SU-DHL-6 (cell line): ENCODE measurements at regions not wholly inside any gene's neighbourhood (a gene's known extent, or its start where the extent isn't known, plus 50 kb on each side); places are given as distances from the start of the nearest gene placed in this dataset.

Source experiments
- EZH2phosphoT487 ChIP-seq: fragments of 200-600 bp; sonication (generic), shearing (Covaris generic); conservative IDR thresholded peaks from 2 replicates; pipeline ENCODE4 v1.6.1; 2018; ENCODE audit warnings: mild to moderate bottlenecking, antibody characterized with exemption, low read length, moderate library complexity, mixed read lengths
- TF ChIP-seq, protein P1 (sequence below): fragments of 200-600 bp; sonication (generic); IDR thresholded peaks from one replicate; pipeline ENCODE4 v1.5.1; 2017; ENCODE audit warnings: antibody characterized with exemption, mild to moderate bottlenecking, low read length, moderate library complexity; ENCODE audit not compliant: insufficient read depth, poor library complexity, severe bottlenecking

GRCh38 chr11:106552694-106553203 lies 465.5 kb downstream of the GUCY1A2 start:
- TF ChIP-seq, protein P1, sequence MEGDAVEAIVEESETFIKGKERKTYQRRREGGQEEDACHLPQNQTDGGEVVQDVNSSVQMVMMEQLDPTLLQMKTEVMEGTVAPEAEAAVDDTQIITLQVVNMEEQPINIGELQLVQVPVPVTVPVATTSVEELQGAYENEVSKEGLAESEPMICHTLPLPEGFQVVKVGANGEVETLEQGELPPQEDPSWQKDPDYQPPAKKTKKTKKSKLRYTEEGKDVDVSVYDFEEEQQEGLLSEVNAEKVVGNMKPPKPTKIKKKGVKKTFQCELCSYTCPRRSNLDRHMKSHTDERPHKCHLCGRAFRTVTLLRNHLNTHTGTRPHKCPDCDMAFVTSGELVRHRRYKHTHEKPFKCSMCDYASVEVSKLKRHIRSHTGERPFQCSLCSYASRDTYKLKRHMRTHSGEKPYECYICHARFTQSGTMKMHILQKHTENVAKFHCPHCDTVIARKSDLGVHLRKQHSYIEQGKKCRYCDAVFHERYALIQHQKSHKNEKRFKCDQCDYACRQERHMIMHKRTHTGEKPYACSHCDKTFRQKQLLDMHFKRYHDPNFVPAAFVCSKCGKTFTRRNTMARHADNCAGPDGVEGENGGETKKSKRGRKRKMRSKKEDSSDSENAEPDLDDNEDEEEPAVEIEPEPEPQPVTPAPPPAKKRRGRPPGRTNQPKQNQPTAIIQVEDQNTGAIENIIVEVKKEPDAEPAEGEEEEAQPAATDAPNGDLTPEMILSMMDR: no peak
- TF ChIP-seq EZH2phosphoT487: no peak
